RWPE1 (cell line): ENCODE measurements at regions not wholly inside any gene's neighbourhood (a gene's known extent, or its start where the extent isn't known, plus 50 kb on each side); places are given as distances from the start of the nearest gene placed in this dataset.
A peak's percentile ranks its signal among the peaks of the same experiment; 100 is the strongest.

ENCODE experiments used
- CTCF ChIA-PET: fragments of 350-600 bp; sonication (Branson Sonifier 250); formaldehyde crosslinking; extraction: SDS; loops from one replicate; lab custom pipeline; 2021; lab: Yijun Ruan, JAX
- POLR2A ChIA-PET: fragments of 400-600 bp; formaldehyde crosslinking; extraction: SDS; loops from one replicate; lab custom pipeline; 2020; ENCODE audit warnings: antibody characterized with exemption; ENCODE audit not compliant: low non-redundant PET; lab: Yijun Ruan, JAX
- DNase-seq: peaks from one replicate; pipeline ENCODE4 v3.0.0; 2012; ENCODE audit warnings: low spot score
- H3K27ac ChIP-seq: fragments of 450-650 bp; 2 replicates; pipeline ENCODE4 v1.5.1; 2017
- CTCF ChIP-seq: fragments of 450-650 bp; conservative IDR thresholded peaks from 2 replicates; pipeline ENCODE4 v1.5.1; 2017; ENCODE audit warnings: low read depth, mild to moderate bottlenecking

- ChIA-PET POLR2A (no interaction called here), CTCF (no interaction called here)
- TF ChIP-seq CTCF = no peak
- no peak overlapping the region for H3K27ac ChIP-seq
- peak; percentile 8 for DNase-seq
Measured at GRCh38 chr4:28228561-28229491, 1368.2 kb downstream of the STIM2 start.

DNA sequence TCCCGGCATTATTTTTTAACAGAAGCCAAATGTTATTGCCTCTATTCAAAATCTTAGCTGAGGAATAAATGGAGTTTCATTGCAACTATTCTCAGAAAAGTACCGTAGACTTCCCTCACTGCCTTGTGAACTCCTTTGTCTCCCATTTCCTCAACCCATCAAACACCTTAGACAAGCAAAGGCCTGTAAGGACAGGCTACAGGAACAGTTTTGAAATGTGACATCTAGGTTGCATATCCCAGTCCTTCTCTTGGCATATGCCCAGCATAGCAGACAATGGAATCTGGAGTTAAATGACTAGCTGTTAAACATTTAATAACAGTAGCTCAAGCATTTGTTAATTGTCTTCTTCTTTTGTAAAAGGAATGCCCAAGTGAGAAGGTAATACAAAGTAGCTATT is 1371.7 kb downstream of the STIM2 start:
- TF ChIP-seq CTCF = no peak
- ChIA-PET POLR2A (no interaction called here), CTCF (no interaction called here)
- DNase-seq = no peak
- no peak overlapping the region for H3K27ac ChIP-seq

GRCh38 chr4:28232951-28233350 is 1372.3 kb downstream of the STIM2 start:
- no peak for TF ChIP-seq CTCF
- no peak for DNase-seq
- ChIA-PET CTCF (no interaction called here), POLR2A (no interaction called here)
- H3K27ac ChIP-seq = no peak overlapping the region

- DNase-seq = no peak
- ChIA-PET POLR2A (no interaction called here), CTCF (no interaction called here)
- H3K27ac ChIP-seq = no peak overlapping the region
- no peak for TF ChIP-seq CTCF
Measured at GRCh38 chr4:28233724-28234123, 1373.1 kb downstream of the STIM2 start.

- ChIA-PET POLR2A (no interaction called here), CTCF (no interaction called here)
- DNase-seq = no peak
- TF ChIP-seq CTCF = no peak
- no peak overlapping the region for H3K27ac ChIP-seq
Measured at GRCh38 chr4:28238876-28239275, 1378.2 kb downstream of the STIM2 start.

GRCh38 chr4:28241021-28241420 is 1380.4 kb downstream of the STIM2 start:
- H3K27ac ChIP-seq = no peak overlapping the region
- ChIA-PET POLR2A (no interaction called here), CTCF (no interaction called here)
- no peak for DNase-seq
- TF ChIP-seq CTCF = no peak
